HCT116 (cell line): ENCODE measurements at regions not wholly inside any gene's neighbourhood (a gene's known extent, or its start where the extent isn't known, plus 50 kb on each side); places are given as distances from the start of the nearest gene placed in this dataset.

Source experiments
- CTCF ChIP-seq, 3 experiments: fragments of 200-600 bp in 1 of 3; sonication (generic) in 1 of 3; IDR thresholded peaks in 2 of 3; conservative IDR thresholded peaks in 1 of 3; 2 replicates each; pipeline ENCODE4 v1.5.1; 2012 to 2017; ENCODE audit warnings: low read depth in 2 of 3, low read length in 2 of 3, antibody characterized with exemption in 1 of 3, borderline replicate concordance in 1 of 3, control low read depth in 1 of 3, mild to moderate bottlenecking in 1 of 3, mixed read lengths in 1 of 3, mixed run types in 1 of 3, moderate library complexity in 1 of 3; ENCODE audit not compliant: insufficient read depth in 1 of 3
- EGR1 ChIP-seq: IDR thresholded peaks from 2 replicates; pipeline ENCODE4 v1.6.1; 2012; ENCODE audit warnings: low read depth
- EZH2 ChIP-seq: fragments of 200-600 bp; sonication (generic); IDR thresholded peaks from 2 replicates; pipeline ENCODE4 v1.6.1; 2017; ENCODE audit warnings: antibody characterized with exemption, mixed run types
- POLR2A ChIP-seq: IDR thresholded peaks from 2 replicates; pipeline ENCODE4 v1.7.0; 2011; ENCODE audit warnings: borderline replicate concordance; ENCODE audit not compliant: insufficient read depth, insufficient read length; ENCODE audit errors: extremely low read depth
- POLR2AphosphoS5 ChIP-seq: IDR thresholded peaks from 2 replicates; pipeline ENCODE4 v1.6.1; 2011; ENCODE audit warnings: mild to moderate bottlenecking, low read depth, low read length, moderate library complexity
- RAD21 ChIP-seq: IDR thresholded peaks from 2 replicates; pipeline ENCODE4 v1.6.1; 2012; ENCODE audit warnings: low read depth, mild to moderate bottlenecking
- SRF ChIP-seq: IDR thresholded peaks from 2 replicates; pipeline ENCODE4 v1.6.1; 2012; ENCODE audit warnings: low read depth
- ZBTB33 ChIP-seq: IDR thresholded peaks from 2 replicates; pipeline ENCODE4 v1.6.1; 2011; ENCODE audit warnings: mild to moderate bottlenecking, low read length, moderate library complexity; ENCODE audit not compliant: insufficient replicate concordance; ENCODE audit errors: extremely low read depth
- TF ChIP-seq, protein P1 (sequence below): IDR thresholded peaks from 2 replicates; pipeline ENCODE4 v1.6.1; 2012

DNA sequence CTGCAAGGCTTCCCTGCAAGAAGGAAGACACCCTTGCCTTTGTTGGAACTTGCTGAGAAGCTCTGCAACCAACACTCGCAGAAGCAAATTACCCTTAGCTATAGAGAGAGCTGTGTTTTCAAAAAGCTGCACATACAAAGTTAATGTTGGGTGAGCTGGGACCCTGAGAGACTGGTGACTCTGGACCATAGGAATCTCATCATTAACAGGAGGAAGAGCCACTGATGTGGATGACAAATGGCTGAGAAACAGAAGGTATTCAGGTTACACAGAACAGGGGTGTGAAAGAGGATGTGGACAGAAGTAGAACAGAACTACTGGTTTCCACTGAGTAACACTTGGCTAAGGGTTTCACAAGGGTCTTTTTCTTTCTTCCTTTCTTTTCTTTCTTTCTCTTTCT is 493.5 kb downstream of the IRX1 start:
- no peak for TF ChIP-seq ZBTB33
- TF ChIP-seq CTCF (IDR thresholded peaks at IDR 0.05 in 2 of 3, conservative IDR thresholded peaks at IDR 0.05 in 1 of 3; ENCODE audit: borderline replicate concordance in 1 of 3, insufficient read depth in 1 of 3, low read depth in 2 of 3, low read length in 2 of 3) = no peak
- no peak for TF ChIP-seq EGR1
- TF ChIP-seq, protein P1, sequence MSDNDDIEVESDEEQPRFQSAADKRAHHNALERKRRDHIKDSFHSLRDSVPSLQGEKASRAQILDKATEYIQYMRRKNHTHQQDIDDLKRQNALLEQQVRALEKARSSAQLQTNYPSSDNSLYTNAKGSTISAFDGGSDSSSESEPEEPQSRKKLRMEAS = no peak
- no peak for TF ChIP-seq POLR2A
- no peak for TF ChIP-seq POLR2AphosphoS5
- TF ChIP-seq SRF = no peak
- TF ChIP-seq RAD21 = no peak
- no peak for TF ChIP-seq EZH2
